ENCODE measurements at regions not wholly inside any gene's neighbourhood (a gene's known extent, or its start where the extent isn't known, plus 50 kb on each side); places are given as distances from the start of the nearest gene placed in this dataset.

DNA sequence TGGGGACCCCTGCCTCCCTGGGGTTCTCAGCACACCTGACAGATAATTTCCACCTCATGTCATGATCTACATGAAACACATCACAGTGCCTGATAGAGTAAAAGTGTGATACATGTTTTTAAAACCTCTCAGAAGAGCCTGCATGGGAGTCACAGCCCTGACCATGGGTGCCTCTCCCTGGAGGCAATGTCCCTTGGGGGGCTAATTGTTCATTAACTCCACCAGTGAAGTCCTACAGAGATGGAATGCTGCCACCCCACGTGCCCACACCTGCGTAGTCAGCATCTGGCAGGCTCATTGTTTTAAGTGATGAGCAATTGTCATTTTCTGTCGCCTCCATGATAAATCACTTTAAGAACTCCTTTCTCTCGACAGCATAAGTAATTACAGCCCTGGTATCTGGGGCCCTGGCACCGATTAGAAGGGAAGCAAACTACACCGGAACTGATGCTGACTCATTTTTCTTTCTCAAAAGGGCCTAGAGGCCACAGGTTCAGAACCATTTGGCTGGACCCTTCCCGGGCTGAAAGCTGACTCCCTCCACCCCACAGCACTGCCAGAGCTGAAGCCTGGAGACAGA is 109.6 kb upstream of the GJB5 start:
- FAIRE-seq: no peak
- Histone ChIP-seq H3K79me2 (ENCODE audit: control insufficient read depth, insufficient read depth, low read length) (no peaks in the 10 kb centered on the region), H3K27ac (ENCODE audit: control insufficient read depth, insufficient read depth, low read length) (no peak overlapping the region), H3K36me3 (ENCODE audit: control insufficient read depth in 2 of 2, extremely low read depth in 1 of 2, insufficient read depth in 2 of 2, low read length in 2 of 2) (no peaks in the 10 kb centered on the region), H4K20me1 (ENCODE audit: control insufficient read depth, extremely low read depth, insufficient read depth, low read length) (no peaks in the 10 kb centered on the region), H3K4me2 (ENCODE audit: control insufficient read depth, extremely low read depth, insufficient read depth, low read depth, low read length) (no peak overlapping the region), H3K4me3 (ENCODE audit: control insufficient read depth in 2 of 3, extremely low read depth in 1 of 3, insufficient read depth in 2 of 3, low read depth in 1 of 3, low read length in 3 of 3) (no peak overlapping the region), H3K9me3 (ENCODE audit: control insufficient read depth, low read depth, low read length) (no peaks in the 10 kb centered on the region), H3K4me1 (ENCODE audit: control insufficient read depth, extremely low read depth, insufficient read depth, low read length) (no peaks in the 10 kb centered on the region), H3K9me1 (ENCODE audit: control insufficient read depth, extremely low read depth, insufficient read depth, low read length) (no peaks in the 10 kb centered on the region), H3K27me3 (ENCODE audit: control insufficient read depth, extremely low read depth, insufficient read depth, low read length) (peaks cover 13% of the 10 kb centered on the region), H3K9ac (ENCODE audit: control insufficient read depth, extremely low read depth, insufficient read depth, low read length) (no peak overlapping the region), H2AFZ (ENCODE audit: control insufficient read depth, low read length) (no peak overlapping the region)
- dilution Hi-C loops (cut with MboI; ENCODE audit: extremely low pct_ligation_motif_present, low sequenced_read_pairs): no loop called here
- DNase-seq (ENCODE audit: low read depth, low spot score): no peak
- TF ChIP-seq, protein P1, sequence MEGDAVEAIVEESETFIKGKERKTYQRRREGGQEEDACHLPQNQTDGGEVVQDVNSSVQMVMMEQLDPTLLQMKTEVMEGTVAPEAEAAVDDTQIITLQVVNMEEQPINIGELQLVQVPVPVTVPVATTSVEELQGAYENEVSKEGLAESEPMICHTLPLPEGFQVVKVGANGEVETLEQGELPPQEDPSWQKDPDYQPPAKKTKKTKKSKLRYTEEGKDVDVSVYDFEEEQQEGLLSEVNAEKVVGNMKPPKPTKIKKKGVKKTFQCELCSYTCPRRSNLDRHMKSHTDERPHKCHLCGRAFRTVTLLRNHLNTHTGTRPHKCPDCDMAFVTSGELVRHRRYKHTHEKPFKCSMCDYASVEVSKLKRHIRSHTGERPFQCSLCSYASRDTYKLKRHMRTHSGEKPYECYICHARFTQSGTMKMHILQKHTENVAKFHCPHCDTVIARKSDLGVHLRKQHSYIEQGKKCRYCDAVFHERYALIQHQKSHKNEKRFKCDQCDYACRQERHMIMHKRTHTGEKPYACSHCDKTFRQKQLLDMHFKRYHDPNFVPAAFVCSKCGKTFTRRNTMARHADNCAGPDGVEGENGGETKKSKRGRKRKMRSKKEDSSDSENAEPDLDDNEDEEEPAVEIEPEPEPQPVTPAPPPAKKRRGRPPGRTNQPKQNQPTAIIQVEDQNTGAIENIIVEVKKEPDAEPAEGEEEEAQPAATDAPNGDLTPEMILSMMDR (optimal IDR thresholded peaks at IDR 0.05 in 1 of 3, IDR thresholded peaks at IDR 0.05 in 1 of 3, conservative IDR thresholded peaks at IDR 0.05 in 1 of 3; ENCODE audit: extremely low read depth in 1 of 3, insufficient read depth in 2 of 3, low read length in 3 of 3): no peak
- no peak for TF ChIP-seq EZH2 (IDR thresholded peaks at IDR 0.05; ENCODE audit: low read length)

DNA sequence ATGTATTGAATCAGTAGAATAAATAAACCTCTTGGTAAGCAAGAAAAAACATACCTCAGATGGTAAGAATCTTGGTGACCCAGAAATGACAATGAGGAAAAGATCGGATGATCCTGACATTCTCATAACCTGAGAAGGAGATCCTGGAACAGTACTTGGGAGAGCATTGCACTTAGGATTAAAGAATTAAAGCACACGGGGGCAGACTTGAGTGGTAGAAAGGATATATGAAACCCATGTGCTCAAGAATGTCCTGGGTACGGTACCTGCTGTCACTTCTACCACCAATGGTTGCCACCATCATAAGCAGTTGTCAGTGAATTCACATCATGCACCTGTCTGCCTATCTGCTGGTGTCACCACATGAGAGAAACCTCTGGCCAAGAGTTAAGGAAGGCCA is 108.9 kb upstream of the GJB5 start:
- dilution Hi-C loops (cut with MboI; ENCODE audit: extremely low pct_ligation_motif_present, low sequenced_read_pairs): no loop called here
- no peak for TF ChIP-seq EZH2 (IDR thresholded peaks at IDR 0.05; ENCODE audit: low read length)
- TF ChIP-seq, protein P1 (optimal IDR thresholded peaks at IDR 0.05 in 1 of 3, IDR thresholded peaks at IDR 0.05 in 1 of 3, conservative IDR thresholded peaks at IDR 0.05 in 1 of 3; ENCODE audit: extremely low read depth in 1 of 3, insufficient read depth in 2 of 3, low read length in 3 of 3): no peak
- H4K20me1 ChIP-seq (ENCODE audit: control insufficient read depth, extremely low read depth, insufficient read depth, low read length): no peaks in the 10 kb centered on the region
- H3K27me3 ChIP-seq (ENCODE audit: control insufficient read depth, extremely low read depth, insufficient read depth, low read length): peaks cover 16% of the 10 kb centered on the region
- no peak for FAIRE-seq
- H3K9me1 ChIP-seq (ENCODE audit: control insufficient read depth, extremely low read depth, insufficient read depth, low read length): no peaks in the 10 kb centered on the region
- DNase-seq (ENCODE audit: low read depth, low spot score): no peak
- H3K4me2 ChIP-seq (ENCODE audit: control insufficient read depth, extremely low read depth, insufficient read depth, low read depth, low read length): no peak overlapping the region
- no peaks in the 10 kb centered on the region for H3K79me2 ChIP-seq (ENCODE audit: control insufficient read depth, insufficient read depth, low read length)
- H3K36me3 ChIP-seq (ENCODE audit: control insufficient read depth in 2 of 2, extremely low read depth in 1 of 2, insufficient read depth in 2 of 2, low read length in 2 of 2): no peaks in the 10 kb centered on the region
- H2AFZ ChIP-seq (ENCODE audit: control insufficient read depth, low read length): no peak overlapping the region
- no peak overlapping the region for H3K27ac ChIP-seq (ENCODE audit: control insufficient read depth, insufficient read depth, low read length)
- no peak overlapping the region for H3K9ac ChIP-seq (ENCODE audit: control insufficient read depth, extremely low read depth, insufficient read depth, low read length)
- no peak overlapping the region for H3K4me3 ChIP-seq (ENCODE audit: control insufficient read depth in 2 of 3, extremely low read depth in 1 of 3, insufficient read depth in 2 of 3, low read depth in 1 of 3, low read length in 3 of 3)
- no peaks in the 10 kb centered on the region for H3K9me3 ChIP-seq (ENCODE audit: control insufficient read depth, low read depth, low read length)
- H3K4me1 ChIP-seq (ENCODE audit: control insufficient read depth, extremely low read depth, insufficient read depth, low read length): no peaks in the 10 kb centered on the region
